Adipocyte (in vitro differentiated cells): ENCODE measurements at regions not wholly inside any gene's neighbourhood (a gene's known extent, or its start where the extent isn't known, plus 50 kb on each side); places are given as distances from the start of the nearest gene placed in this dataset.
"Not testable (repeated sequence)": the region's sequence is repeated elsewhere in the genome, so short reads cannot be mapped to it uniquely, and the experiment has no call there.

ENCODE experiments used
- DNase-seq: peaks from one replicate; pipeline ENCODE4 v3.0.0-alpha.2; 2015; ENCODE audit warnings: low read depth
- H3K27me3 ChIP-seq: replicated peaks from 2 replicates; pipeline ENCODE4 v1.7.0; 2013; ENCODE audit warnings: mild to moderate bottlenecking, low read length, moderate library complexity; ENCODE audit not compliant: control insufficient read depth, insufficient read depth
- H3K36me3 ChIP-seq: 2 replicates; pipeline ENCODE4 v1.7.0; 2013; ENCODE audit warnings: low read length, mild to moderate bottlenecking, moderate library complexity; ENCODE audit not compliant: control insufficient read depth, insufficient read depth, severe bottlenecking
- H3K4me1 ChIP-seq: 2 replicates; pipeline ENCODE4 v1.7.0; 2013; ENCODE audit warnings: mild to moderate bottlenecking, low read length, moderate library complexity; ENCODE audit not compliant: control insufficient read depth, insufficient read depth
- H3K4me3 ChIP-seq: 2 replicates; pipeline ENCODE4 v1.7.0; 2013; ENCODE audit warnings: mild to moderate bottlenecking, low read length, moderate library complexity
- H3K9ac ChIP-seq: 2 replicates; pipeline ENCODE4 v1.7.0; 2013; ENCODE audit warnings: mild to moderate bottlenecking, low read length, moderate library complexity
- H3K9me3 ChIP-seq: 2 replicates; pipeline ENCODE4 v1.7.0; 2013; ENCODE audit warnings: mild to moderate bottlenecking, low read length, moderate library complexity; ENCODE audit not compliant: control insufficient read depth

- DNase-seq: no peak
- H3K36me3 ChIP-seq: no peaks in the 10 kb centered on the region
These were observed 203.0 kb upstream of the SFSWAP start for GRCh38 chr12:131507881-131508280.

GRCh38 chr12:131509701-131510100 lies 201.2 kb upstream of the SFSWAP start:
- Histone ChIP-seq H3K4me3 (no peak overlapping the region), H3K27me3 (peaks cover 22% of the 10 kb centered on the region), H3K9ac (no peak overlapping the region), H3K4me1 (no peaks in the 10 kb centered on the region), H3K36me3 (no peaks in the 10 kb centered on the region), H3K9me3 (no peaks in the 10 kb centered on the region)
- DNase-seq: no peak

More at GRCh38 chr12:131507881-131508280, 203.0 kb upstream of the SFSWAP start:
- Histone ChIP-seq H3K4me1 (no peaks in the 10 kb centered on the region), H3K4me3 (no peak overlapping the region), H3K27me3 (peaks cover 22% of the 10 kb centered on the region), H3K9me3 (no peaks in the 10 kb centered on the region), H3K9ac (no peak overlapping the region)

GRCh38 chr12:131510431-131510830 lies 200.5 kb upstream of the SFSWAP start:
- no peak for DNase-seq
- Histone ChIP-seq H3K27me3 (peaks cover 22% of the 10 kb centered on the region), H3K4me3 (no peak overlapping the region), H3K4me1 (no peaks in the 10 kb centered on the region), H3K9me3 (no peaks in the 10 kb centered on the region), H3K36me3 (no peaks in the 10 kb centered on the region), H3K9ac (no peak overlapping the region)

GRCh38 chr12:131511391-131511802 lies 199.5 kb upstream of the SFSWAP start:
- Histone ChIP-seq H3K9ac (no peak overlapping the region), H3K27me3 (peaks cover 22% of the 10 kb centered on the region), H3K4me1 (no peaks in the 10 kb centered on the region), H3K4me3 (no peak overlapping the region), H3K36me3 (no peaks in the 10 kb centered on the region), H3K9me3 (no peaks in the 10 kb centered on the region)
- no peak for DNase-seq

GRCh38 chr12:131511803-131512561 lies 198.9 kb upstream of the SFSWAP start:
- no peak for DNase-seq
- no peaks in the 10 kb centered on the region for H3K4me1 ChIP-seq
- peaks cover 22% of the 10 kb centered on the region for H3K27me3 ChIP-seq
- no peak overlapping the region for H3K4me3 ChIP-seq
- no peaks in the 10 kb centered on the region for H3K9me3 ChIP-seq
- no peaks in the 10 kb centered on the region for H3K36me3 ChIP-seq
- no peak overlapping the region for H3K9ac ChIP-seq

- H3K4me1 ChIP-seq: no peaks in the 10 kb centered on the region
These were observed 197.3 kb upstream of the SFSWAP start for GRCh38 chr12:131513606-131514005.

GRCh38 chr12:131520553-131520952 lies 190.3 kb upstream of the SFSWAP start:
- H3K9ac ChIP-seq, H3K36me3 ChIP-seq, H3K4me1 ChIP-seq, H3K27me3 ChIP-seq, H3K4me3 ChIP-seq, DNase-seq: not testable (repeated sequence)
- H3K9me3 ChIP-seq: peaks cover 12% of the 10 kb centered on the region

More at GRCh38 chr12:131513606-131514005, 197.3 kb upstream of the SFSWAP start:
- Histone ChIP-seq H3K36me3 (no peaks in the 10 kb centered on the region), H3K4me3 (no peak overlapping the region), H3K9ac (no peak overlapping the region), H3K9me3 (peaks cover 10% of the 10 kb centered on the region), H3K27me3 (peaks cover 10% of the 10 kb centered on the region)
- DNase-seq: no peak

GRCh38 chr12:131521326-131521725 lies 189.6 kb upstream of the SFSWAP start:
- no peak for DNase-seq
- H3K4me1 ChIP-seq: no peaks in the 10 kb centered on the region
- peaks cover 12% of the 10 kb centered on the region for H3K9me3 ChIP-seq
- peaks cover 5% of the 10 kb centered on the region for H3K27me3 ChIP-seq
- H3K4me3 ChIP-seq: no peak overlapping the region
- no peak overlapping the region for H3K9ac ChIP-seq
- no peaks in the 10 kb centered on the region for H3K36me3 ChIP-seq

- H3K9ac ChIP-seq: no peak overlapping the region
- H3K4me3 ChIP-seq: no peak overlapping the region
- H3K9me3 ChIP-seq: no peaks in the 10 kb centered on the region
- no peaks in the 10 kb centered on the region for H3K4me1 ChIP-seq
- H3K27me3 ChIP-seq: peaks cover 14% of the 10 kb centered on the region
- no peaks in the 10 kb centered on the region for H3K36me3 ChIP-seq
- no peak for DNase-seq
These were observed 184.9 kb upstream of the SFSWAP start for GRCh38 chr12:131525795-131526508.

- no peak overlapping the region for H3K4me3 ChIP-seq
- H3K9ac ChIP-seq: no peak overlapping the region
- H3K4me1 ChIP-seq: no peaks in the 10 kb centered on the region
- no peaks in the 10 kb centered on the region for H3K9me3 ChIP-seq
- no peak for DNase-seq
- no peaks in the 10 kb centered on the region for H3K36me3 ChIP-seq
- H3K27me3 ChIP-seq: peaks cover 24% of the 10 kb centered on the region
These were observed 183.8 kb upstream of the SFSWAP start for GRCh38 chr12:131527092-131527491.

- no peaks in the 10 kb centered on the region for H3K9me3 ChIP-seq
- no peak overlapping the region for H3K4me3 ChIP-seq
- no peaks in the 10 kb centered on the region for H3K4me1 ChIP-seq
- peaks cover 28% of the 10 kb centered on the region for H3K27me3 ChIP-seq
- DNase-seq: no peak
- H3K36me3 ChIP-seq: no peaks in the 10 kb centered on the region
- H3K9ac ChIP-seq: no peak overlapping the region
These were observed 183.2 kb upstream of the SFSWAP start for GRCh38 chr12:131527736-131528135.
